Vagina (tissue), 2 donors: ENCODE measurements at regions not wholly inside any gene's neighbourhood (a gene's known extent, or its start where the extent isn't known, plus 50 kb on each side); places are given as distances from the start of the nearest gene placed in this dataset. TPM values are rescaled to one million over a fixed set of nuclear protein-coding genes. Genes with fewer than 3 reads are reported as not detected.

ENCODE experiments used
- DNase-seq, 2 donors: peaks; one replicate each; pipeline ENCODE4 v3.0.0-alpha.2; 2017; ENCODE audit errors: extremely low spot score in 2 of 2
- H3K27ac ChIP-seq: fragments of 200-600 bp; sonication (generic); one replicate; pipeline ENCODE4 v1.5.1; 2019
- H3K27me3 ChIP-seq: fragments of 200-600 bp; sonication (generic); one replicate; pipeline ENCODE4 v1.5.1; 2019
- H3K36me3 ChIP-seq, 2 donors: fragments of 200-600 bp; sonication (generic); one replicate each; pipeline ENCODE4 v1.5.1; 2017 to 2019
- H3K4me1 ChIP-seq: fragments of 200-600 bp; sonication (generic); one replicate; pipeline ENCODE4 v1.5.1; 2019
- H3K4me3 ChIP-seq, 2 donors: fragments of 200-600 bp; sonication (generic); 1 replicate in 1 of 2; 2 replicates in 1 of 2; pipeline ENCODE4 v1.5.1; 2016 to 2019
- H3K9me3 ChIP-seq: fragments of 200-600 bp; sonication (generic); one replicate; pipeline ENCODE4 v1.5.1; 2019
- POLR2A ChIP-seq, 2 donors: fragments of 450-650 bp; IDR thresholded peaks; one replicate each; pipeline ENCODE4 v1.6.1; 2017; ENCODE audit warnings: antibody characterized with exemption in 2 of 2, mild to moderate bottlenecking in 2 of 2, moderate library complexity in 2 of 2
- POLR2AphosphoS5 ChIP-seq, 2 donors: sonication (generic); formaldehyde crosslinking; IDR thresholded peaks; one replicate each; pipeline ENCODE4 v1.9.0; 2017; ENCODE audit warnings: antibody characterized with exemption in 2 of 2, mild to moderate bottlenecking in 2 of 2, low read depth in 1 of 2; ENCODE audit not compliant: insufficient read depth in 1 of 2
- intact Hi-C: fragments of 100-400 bp; cut with DNase I; formaldehyde crosslinking; loops from one replicate; pipeline ENCODE4 v1.15.1; 2023
- small RNA-seq: library from RNA; depleted of rRNA; stranded (forward); fragments of <200 nt; gene quantifications from one replicate; pipeline ENCODE3, GENCODE V24; 2016
- TF ChIP-seq, protein P1 (sequence below), 3 experiments: fragments of 450-650 bp in 2 of 3; fragments of 200-600 bp in 1 of 3; sonication (generic) in 1 of 3; IDR thresholded peaks; one replicate each; pipeline ENCODE4 v1.5.1; 2017 to 2019; ENCODE audit warnings: antibody characterized with exemption in 3 of 3, mild to moderate bottlenecking in 2 of 3, moderate library complexity in 2 of 3

DNA sequence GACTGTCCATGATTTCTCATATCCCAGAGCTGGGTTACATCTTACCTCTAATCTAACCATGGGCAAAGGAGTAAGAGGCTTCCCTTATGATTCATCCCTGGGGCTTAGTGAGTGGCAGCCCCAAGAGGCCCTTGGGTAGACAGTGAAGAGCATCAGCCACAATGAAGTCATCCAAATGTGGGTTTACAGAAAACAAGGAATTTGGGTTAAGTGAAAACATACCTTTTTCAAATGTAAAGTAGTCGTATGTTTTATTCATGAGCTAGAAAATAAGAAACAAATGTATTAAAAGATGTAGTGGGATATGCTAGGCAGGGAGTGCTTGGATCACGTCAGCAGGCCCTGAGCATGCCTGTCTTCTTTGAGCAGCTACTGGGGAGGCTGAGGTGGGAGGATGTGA, 54.0 kb upstream of the ELK3 start:
- no peaks in the 10 kb centered on the region for H3K36me3 ChIP-seq
- no peak for TF ChIP-seq POLR2AphosphoS5 (IDR thresholded peaks at IDR 0.05; ENCODE audit: insufficient read depth in 1 of 2, low read depth in 1 of 2)
- H3K27me3 ChIP-seq: no peaks in the 10 kb centered on the region
- DNase-seq: no peak
- H3K4me1 ChIP-seq: no peaks in the 10 kb centered on the region
- H3K4me3 ChIP-seq: no peak overlapping the region
- H3K9me3 ChIP-seq: no peaks in the 10 kb centered on the region
- no peak overlapping the region for H3K27ac ChIP-seq
- intact Hi-C loops: no loop called here

DNA sequence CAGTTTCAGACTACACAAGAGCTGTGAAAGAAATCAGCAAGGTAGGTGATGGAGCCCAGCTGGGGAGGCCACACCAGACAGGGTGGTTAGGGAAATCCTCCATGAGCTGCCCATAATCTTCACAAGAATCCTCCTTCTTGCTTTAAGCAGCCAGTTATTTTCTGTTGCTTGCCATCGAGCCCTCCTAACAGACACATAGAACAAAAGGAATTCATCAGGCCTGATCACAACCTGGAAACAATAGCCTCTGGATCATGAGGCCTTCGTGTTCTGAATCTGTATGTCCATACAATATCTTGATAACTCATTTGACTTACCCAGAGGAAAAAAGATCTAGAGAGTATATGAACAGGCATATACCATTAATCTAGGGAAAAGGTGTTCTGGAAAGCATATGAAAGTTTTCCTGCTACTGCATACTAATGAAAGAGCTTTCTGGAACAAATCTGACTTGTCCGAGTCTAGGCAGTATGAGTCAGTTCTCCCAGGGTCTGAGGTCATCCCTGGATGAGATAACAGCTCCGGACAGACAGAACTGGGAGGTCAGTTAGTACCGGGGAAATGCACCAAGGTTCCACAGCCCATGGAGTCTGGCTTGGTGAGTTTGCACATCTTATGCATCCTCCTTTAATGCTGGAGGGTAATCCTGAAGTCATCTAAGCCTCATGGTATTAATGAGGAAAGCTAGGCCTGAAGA, 52.8 kb upstream of the ELK3 start:
- Histone ChIP-seq H3K27me3 (no peaks in the 10 kb centered on the region), H3K27ac (no peak overlapping the region), H3K4me1 (no peaks in the 10 kb centered on the region), H3K4me3 (no peak overlapping the region), H3K36me3 (no peaks in the 10 kb centered on the region), H3K9me3 (no peaks in the 10 kb centered on the region)
- intact Hi-C loops: no loop called here
- TF ChIP-seq, protein P1, sequence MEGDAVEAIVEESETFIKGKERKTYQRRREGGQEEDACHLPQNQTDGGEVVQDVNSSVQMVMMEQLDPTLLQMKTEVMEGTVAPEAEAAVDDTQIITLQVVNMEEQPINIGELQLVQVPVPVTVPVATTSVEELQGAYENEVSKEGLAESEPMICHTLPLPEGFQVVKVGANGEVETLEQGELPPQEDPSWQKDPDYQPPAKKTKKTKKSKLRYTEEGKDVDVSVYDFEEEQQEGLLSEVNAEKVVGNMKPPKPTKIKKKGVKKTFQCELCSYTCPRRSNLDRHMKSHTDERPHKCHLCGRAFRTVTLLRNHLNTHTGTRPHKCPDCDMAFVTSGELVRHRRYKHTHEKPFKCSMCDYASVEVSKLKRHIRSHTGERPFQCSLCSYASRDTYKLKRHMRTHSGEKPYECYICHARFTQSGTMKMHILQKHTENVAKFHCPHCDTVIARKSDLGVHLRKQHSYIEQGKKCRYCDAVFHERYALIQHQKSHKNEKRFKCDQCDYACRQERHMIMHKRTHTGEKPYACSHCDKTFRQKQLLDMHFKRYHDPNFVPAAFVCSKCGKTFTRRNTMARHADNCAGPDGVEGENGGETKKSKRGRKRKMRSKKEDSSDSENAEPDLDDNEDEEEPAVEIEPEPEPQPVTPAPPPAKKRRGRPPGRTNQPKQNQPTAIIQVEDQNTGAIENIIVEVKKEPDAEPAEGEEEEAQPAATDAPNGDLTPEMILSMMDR (IDR thresholded peaks at IDR 0.05): no peak
- TF ChIP-seq POLR2A (IDR thresholded peaks at IDR 0.05) (no peak), POLR2AphosphoS5 (IDR thresholded peaks at IDR 0.05; ENCODE audit: insufficient read depth in 1 of 2, low read depth in 1 of 2) (no peak)
- no peak for DNase-seq

DNA sequence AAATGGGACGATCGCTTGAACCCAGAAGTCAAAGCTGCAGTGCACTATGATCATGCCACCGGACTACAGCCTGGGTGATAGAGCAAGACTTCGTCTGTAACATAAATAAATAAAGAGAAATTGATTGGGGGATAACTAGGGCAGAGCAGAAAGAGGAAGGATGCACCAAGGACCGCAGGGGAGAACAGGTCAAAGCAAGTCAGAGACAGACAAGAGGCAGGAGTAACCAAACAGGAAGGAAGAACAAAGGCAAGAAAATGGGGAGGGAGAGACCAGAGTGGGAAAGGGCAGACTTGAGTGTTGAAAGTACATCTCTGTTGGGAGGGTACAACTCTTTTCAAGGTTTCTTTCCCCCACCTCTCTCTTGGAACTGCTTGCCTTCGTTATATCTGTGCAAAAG, 50.8 kb upstream of the ELK3 start:
- H3K4me3 ChIP-seq: no peak overlapping the region
- no peak for TF ChIP-seq POLR2AphosphoS5 (IDR thresholded peaks at IDR 0.05; ENCODE audit: insufficient read depth in 1 of 2, low read depth in 1 of 2)
- TF ChIP-seq POLR2A (IDR thresholded peaks at IDR 0.05): no peak
- TF ChIP-seq, protein P1 (IDR thresholded peaks at IDR 0.05): no peak
- no peaks in the 10 kb centered on the region for H3K36me3 ChIP-seq
- intact Hi-C loops: no loop called here
- H3K9me3 ChIP-seq: no peaks in the 10 kb centered on the region
- no peak overlapping the region for H3K27ac ChIP-seq
- no peaks in the 10 kb centered on the region for H3K27me3 ChIP-seq
- no peak for DNase-seq
- no peaks in the 10 kb centered on the region for H3K4me1 ChIP-seq

DNA sequence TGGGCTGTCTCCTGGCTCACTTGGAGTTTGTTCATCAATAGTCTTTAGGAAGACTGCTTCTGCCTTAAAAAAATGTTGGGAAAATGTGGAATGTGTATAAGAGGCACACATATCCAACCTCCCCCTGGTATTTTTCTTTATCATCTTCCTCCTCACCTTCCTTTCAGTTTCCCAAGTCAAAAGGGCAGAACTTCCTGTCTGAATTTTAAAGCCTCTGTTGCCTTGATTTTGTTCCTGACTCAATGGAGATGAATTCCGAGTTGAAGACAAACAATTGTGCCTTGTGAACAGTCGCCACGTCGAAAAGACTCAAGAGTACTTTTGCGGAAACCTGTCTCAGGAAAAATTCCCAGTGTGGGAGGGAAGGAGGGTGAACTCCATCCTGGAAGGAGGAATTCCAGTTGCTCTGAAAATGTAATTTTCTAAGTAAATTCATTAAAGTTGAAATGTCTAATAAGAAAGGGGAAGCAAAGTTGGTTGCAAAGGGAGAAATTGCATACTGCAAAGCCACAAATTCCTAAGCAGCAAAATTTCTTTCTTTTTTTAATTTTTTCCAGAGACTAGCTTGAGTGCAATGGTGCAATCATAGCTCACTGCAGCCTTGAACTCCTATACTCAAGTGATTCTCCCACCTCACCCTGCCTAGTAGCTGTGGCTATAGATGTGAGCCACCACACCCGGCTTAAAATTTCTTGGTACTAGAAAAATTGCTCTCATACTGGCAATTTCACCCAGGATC, 50.2 kb upstream of the ELK3 start:
- no peaks in the 10 kb centered on the region for H3K4me1 ChIP-seq
- TF ChIP-seq, protein P1 (IDR thresholded peaks at IDR 0.05): no peak
- TF ChIP-seq POLR2A (IDR thresholded peaks at IDR 0.05) (no peak), POLR2AphosphoS5 (IDR thresholded peaks at IDR 0.05; ENCODE audit: insufficient read depth in 1 of 2, low read depth in 1 of 2) (no peak)
- no peak overlapping the region for H3K4me3 ChIP-seq
- no peak overlapping the region for H3K27ac ChIP-seq
- no peaks in the 10 kb centered on the region for H3K9me3 ChIP-seq
- H3K27me3 ChIP-seq: no peaks in the 10 kb centered on the region
- H3K36me3 ChIP-seq: no peaks in the 10 kb centered on the region
- no peak for DNase-seq
- intact Hi-C loops: no loop called here

Small RNA genes in the stretch of these regions (small RNA-seq; reads per million reads assigned to genes)
- gene RN7SL88P: not detected
